GM23338 (cell line): ENCODE measurements at regions not wholly inside any gene's neighbourhood (a gene's known extent, or its start where the extent isn't known, plus 50 kb on each side); places are given as distances from the start of the nearest gene placed in this dataset.
"Not testable (repeated sequence)": the region's sequence is repeated elsewhere in the genome, so short reads cannot be mapped to it uniquely, and the experiment has no call there.

ENCODE experiments used
- ATAC-seq: fragments of 200-7000 bp; cut with Tn5 transposase; 3 replicates; pipeline ENCODE4 v1.9.1; 2020
- DNase-seq: peaks from one replicate; pipeline ENCODE4 v3.0.0-alpha.2; 2015; ENCODE audit warnings: low spot score
- H2AFZ ChIP-seq: fragments of 200-600 bp; sonication (generic); 2 replicates; pipeline ENCODE4 v1.8.0; 2016; ENCODE audit warnings: antibody characterized with exemption, mild to moderate bottlenecking, moderate library complexity
- H3F3A ChIP-seq: fragments of 200-600 bp; sonication (generic); replicated peaks from 2 replicates; pipeline ENCODE4 v1.8.0; 2017; ENCODE audit warnings: antibody characterized with exemption, mixed run types, low read depth
- H3K27ac ChIP-seq: fragments of 200-600 bp; sonication (generic); 2 replicates; pipeline ENCODE4 v1.6.1; 2016; ENCODE audit warnings: low read depth
- H3K27me3 ChIP-seq: fragments of 200-600 bp; sonication (generic); 2 replicates; pipeline ENCODE4 v1.8.0; 2016; ENCODE audit warnings: mild to moderate bottlenecking, mixed run types, moderate library complexity; ENCODE audit not compliant: insufficient read depth
- H3K36me3 ChIP-seq: fragments of 200-600 bp; sonication (generic); 2 replicates; pipeline ENCODE4 v1.8.0; 2016; ENCODE audit warnings: mild to moderate bottlenecking; ENCODE audit not compliant: insufficient read depth
- H3K4me1 ChIP-seq: fragments of 200-600 bp; sonication (generic); 2 replicates; pipeline ENCODE4 v1.8.0; 2016; ENCODE audit warnings: mild to moderate bottlenecking, moderate library complexity; ENCODE audit not compliant: insufficient read depth
- H3K4me2 ChIP-seq: fragments of 200-600 bp; sonication (generic); 2 replicates; pipeline ENCODE4 v1.7.1; 2017; ENCODE audit warnings: mixed run types
- H3K4me3 ChIP-seq: fragments of 200-600 bp; sonication (generic); 2 replicates; pipeline ENCODE4 v1.6.1; 2016; ENCODE audit warnings: mixed run types
- H3K79me2 ChIP-seq: fragments of 200-600 bp; sonication (generic); replicated peaks from 2 replicates; pipeline ENCODE4 v1.8.0; 2017; ENCODE audit warnings: mild to moderate bottlenecking; ENCODE audit not compliant: insufficient read depth
- H3K9me2 ChIP-seq: fragments of 200-600 bp; sonication (generic); 2 replicates; pipeline ENCODE4 v1.8.0; 2017; ENCODE audit not compliant: insufficient read depth
- H4K20me1 ChIP-seq: fragments of 200-600 bp; sonication (generic); replicated peaks from 2 replicates; pipeline ENCODE4 v1.8.0; 2017; ENCODE audit warnings: mild to moderate bottlenecking; ENCODE audit not compliant: insufficient read depth
- H3K27ac Mint-ChIP-seq: 2 replicates; pipeline ENCODE4 v1.8.0; 2020; ENCODE audit warnings: inconsistent platforms, mild to moderate bottlenecking, moderate library complexity, mixed read lengths
- H3K27me3 Mint-ChIP-seq: 3 replicates; pipeline ENCODE4 v1.8.0; 2022; ENCODE audit warnings: low read depth, mild to moderate bottlenecking, moderate library complexity, mixed read lengths, inconsistent platforms; ENCODE audit not compliant: insufficient read depth, poor library complexity
- H3K36me3 Mint-ChIP-seq: 3 replicates; pipeline ENCODE4 v1.8.0; 2021; ENCODE audit warnings: low read depth, mild to moderate bottlenecking, inconsistent platforms, moderate library complexity, mixed read lengths
- H3K4me1 Mint-ChIP-seq: 3 replicates; pipeline ENCODE4 v1.8.0; 2020; ENCODE audit warnings: mild to moderate bottlenecking, inconsistent platforms, mixed read lengths
- H3K4me3 Mint-ChIP-seq: 3 replicates; pipeline ENCODE4 v1.8.0; 2021; ENCODE audit warnings: moderate library complexity, mild to moderate bottlenecking, inconsistent platforms, mixed read lengths
- H3K9me3 Mint-ChIP-seq: 3 replicates; pipeline ENCODE4 v1.8.0; 2020; ENCODE audit warnings: moderate library complexity, mild to moderate bottlenecking, inconsistent platforms, mixed read lengths
- CREB1 ChIP-seq: fragments of 250-450 bp; sonication (Bioruptor Pico); IDR thresholded peaks from 2 replicates; pipeline ENCODE4 v1.5.0; 2020; ENCODE audit warnings: low read depth, mild to moderate bottlenecking, moderate library complexity
- EZH2 ChIP-seq: fragments of 200-600 bp; sonication (generic); IDR thresholded peaks from one replicate; pipeline ENCODE4 v1.8.0; 2017; ENCODE audit warnings: antibody characterized with exemption, mild to moderate bottlenecking, low read depth; ENCODE audit not compliant: unreplicated experiment
- ZNF114 ChIP-seq: fragments of 250-450 bp; sonication (Bioruptor Pico); IDR thresholded peaks from 2 replicates; pipeline ENCODE4 v1.5.0; 2020; ENCODE audit warnings: mild to moderate bottlenecking, moderate library complexity
- ZNF331 ChIP-seq: fragments of 250-450 bp; sonication (Bioruptor Pico); IDR thresholded peaks from 2 replicates; pipeline ENCODE4 v1.5.0; 2020; ENCODE audit warnings: low read depth, mild to moderate bottlenecking, moderate library complexity
- ZNF462 ChIP-seq: fragments of 250-450 bp; sonication (Bioruptor Pico); IDR thresholded peaks from 2 replicates; pipeline ENCODE4 v1.5.0; 2020; ENCODE audit warnings: mild to moderate bottlenecking, moderate library complexity

- not testable (repeated sequence) for H3K79me2 ChIP-seq, H2AFZ ChIP-seq, ATAC-seq
Observed at GRCh38 chr7:93022931-93023478, 94.8 kb downstream of the SAMD9 start.

GRCh38 chr7:93021748-93022147 lies 96.0 kb downstream of the SAMD9 start:
- no peak for DNase-seq
- Mint-ChIP-seq H3K4me1 (no peaks in the 10 kb centered on the region; the same call in 2 of the 3 replicates), H3K27me3 (no peaks in the 10 kb centered on the region), H3K27ac (no peak overlapping the region), H3K4me3 (no peak overlapping the region), H3K9me3 (peaks cover 4% of the 10 kb centered on the region; the same call in 2 of the 3 replicates), H3K36me3 (peaks cover 4% of the 10 kb centered on the region; the same call in 1 of the 3 replicates)
- Histone ChIP-seq H3K4me1 (no peaks in the 10 kb centered on the region), H3K79me2 (no peaks in the 10 kb centered on the region), H3F3A (no peaks in the 10 kb centered on the region), H3K27me3 (no peaks in the 10 kb centered on the region), H3K36me3 (no peaks in the 10 kb centered on the region), H3K4me3 (no peak overlapping the region), H3K4me2 (no peak overlapping the region), H3K9me2 (peaks cover 4% of the 10 kb centered on the region), H3K27ac (no peak overlapping the region), H4K20me1 (no peaks in the 10 kb centered on the region), H2AFZ (no peak overlapping the region)
- no peak for ATAC-seq
- no peak for TF ChIP-seq ZNF331
- no peak for TF ChIP-seq ZNF462 (CRISPR knock-in tag)
- TF ChIP-seq EZH2 = no peak
- no peak for TF ChIP-seq CREB1 (CRISPR knock-in tag)
- no peak for TF ChIP-seq ZNF114 (CRISPR knock-in tag)

More at GRCh38 chr7:93022931-93023478, 94.8 kb downstream of the SAMD9 start:
- not testable (repeated sequence) for H3K9me2 ChIP-seq, H3K4me2 ChIP-seq, H3K27ac Mint-ChIP-seq, H3K4me1 Mint-ChIP-seq, H3K36me3 ChIP-seq, H3F3A ChIP-seq, H3K9me3 Mint-ChIP-seq, H4K20me1 ChIP-seq, H3K27me3 Mint-ChIP-seq, DNase-seq, H3K36me3 Mint-ChIP-seq, H3K4me3 Mint-ChIP-seq, H3K4me1 ChIP-seq, H3K4me3 ChIP-seq, H3K27me3 ChIP-seq, H3K27ac ChIP-seq
